ENCODE measurements at regions not wholly inside any gene's neighbourhood (a gene's known extent, or its start where the extent isn't known, plus 50 kb on each side); places are given as distances from the start of the nearest gene placed in this dataset.

DNA sequence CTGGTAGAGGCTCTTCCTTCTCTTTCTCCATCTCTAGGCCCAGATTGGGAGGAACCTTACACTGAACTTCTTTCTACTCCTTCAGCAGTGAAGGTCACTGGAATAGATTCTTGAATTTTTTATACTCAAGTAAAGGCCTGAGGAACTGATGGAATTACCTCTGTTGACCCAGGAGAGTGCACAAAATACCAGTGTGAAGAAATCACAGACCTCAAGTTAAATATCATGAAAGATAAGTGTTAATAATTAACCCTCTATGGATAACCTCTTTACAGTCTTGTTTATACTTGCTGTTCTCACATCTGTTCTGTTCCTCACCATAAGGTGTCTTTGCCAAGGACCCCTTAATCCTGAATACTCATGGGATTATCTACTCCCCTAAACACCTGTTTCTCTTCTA is 244.4 kb upstream of the STAC start:
- ChIA-PET CTCF (no interaction called here), POLR2A (no interaction called here)
- Histone ChIP-seq H3K4me1 (ENCODE audit: control insufficient read depth in 1 of 2, extremely low read depth in 1 of 2, insufficient read depth in 2 of 2, low read length in 2 of 2) (no peaks in the 10 kb centered on the region), H3K27ac (ENCODE audit: low read length) (no peak overlapping the region), H3K27me3 (replicated peaks in 1 of 2; ENCODE audit: control insufficient read depth in 2 of 2, extremely low read depth in 1 of 2, insufficient read depth in 2 of 2, low read length in 1 of 2) (no peaks in the 10 kb centered on the region), H3K4me3 (ENCODE audit: control insufficient read depth in 1 of 2, extremely low read depth in 1 of 2, low read length in 1 of 2) (no peak overlapping the region), H3K9me3 (no peaks in the 10 kb centered on the region), H3K36me3 (ENCODE audit: control insufficient read depth in 2 of 2, extremely low read depth in 1 of 2, insufficient read depth in 1 of 2, low read length in 1 of 2) (no peaks in the 10 kb centered on the region)
- DNase-seq = no peak
- Mint-ChIP-seq H3K4me3 (no peak overlapping the region), H3K27ac (no peak overlapping the region), H3K4me1 (no peaks in the 10 kb centered on the region), H3K27me3 (no peaks in the 10 kb centered on the region), H3K36me3 (no peaks in the 10 kb centered on the region), H3K9me3 (peaks cover 0 to 9% (median 4%) of the 10 kb centered on the region in 3 donors)
- no peak for ATAC-seq (replicated peaks in 1 of 4)

DNA sequence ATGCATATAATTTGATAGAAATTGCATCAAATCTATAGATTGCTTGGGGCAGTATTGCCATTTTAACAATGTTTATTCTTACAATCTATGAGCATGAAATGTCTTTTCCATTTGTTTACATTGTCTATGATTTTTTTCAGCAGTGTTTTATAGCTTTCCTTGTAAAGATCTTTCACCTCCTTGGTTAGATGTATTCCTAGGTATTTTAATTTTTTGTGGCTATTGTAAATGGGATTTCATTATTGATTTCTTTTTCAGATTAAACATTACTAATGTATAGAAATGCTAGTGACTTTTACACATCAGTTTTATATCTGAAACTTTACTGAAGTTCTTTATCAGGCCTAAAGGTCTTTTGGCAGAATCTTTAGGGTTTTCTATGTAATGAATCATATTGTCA is 237.6 kb upstream of the STAC start:
- no peaks in the 10 kb centered on the region for H3K36me3 ChIP-seq (ENCODE audit: control insufficient read depth in 2 of 2, extremely low read depth in 1 of 2, insufficient read depth in 1 of 2, low read length in 1 of 2)
- no peaks in the 10 kb centered on the region for H3K36me3 Mint-ChIP-seq
- H3K4me1 Mint-ChIP-seq = no peaks in the 10 kb centered on the region
- H3K9me3 Mint-ChIP-seq = peaks cover 0 to 4% (median 0%) of the 10 kb centered on the region in 3 donors
- H3K27ac Mint-ChIP-seq = no peak overlapping the region
- H3K9me3 ChIP-seq = no peaks in the 10 kb centered on the region
- H3K4me3 Mint-ChIP-seq = no peak overlapping the region
- CTCF ChIA-PET = no interaction called here
- no peaks in the 10 kb centered on the region for H3K4me1 ChIP-seq (ENCODE audit: control insufficient read depth in 1 of 2, extremely low read depth in 1 of 2, insufficient read depth in 2 of 2, low read length in 2 of 2)
- POLR2A ChIA-PET = no interaction called here
- no peak overlapping the region for H3K27ac ChIP-seq (ENCODE audit: low read length)
- no peaks in the 10 kb centered on the region for H3K27me3 Mint-ChIP-seq
- no peaks in the 10 kb centered on the region for H3K27me3 ChIP-seq (replicated peaks in 1 of 2; ENCODE audit: control insufficient read depth in 2 of 2, extremely low read depth in 1 of 2, insufficient read depth in 2 of 2, low read length in 1 of 2)
- H3K4me3 ChIP-seq (ENCODE audit: control insufficient read depth in 1 of 2, extremely low read depth in 1 of 2, low read length in 1 of 2) = no peak overlapping the region
- DNase-seq (no peak), ATAC-seq (replicated peaks in 1 of 4) (no peak)

DNA sequence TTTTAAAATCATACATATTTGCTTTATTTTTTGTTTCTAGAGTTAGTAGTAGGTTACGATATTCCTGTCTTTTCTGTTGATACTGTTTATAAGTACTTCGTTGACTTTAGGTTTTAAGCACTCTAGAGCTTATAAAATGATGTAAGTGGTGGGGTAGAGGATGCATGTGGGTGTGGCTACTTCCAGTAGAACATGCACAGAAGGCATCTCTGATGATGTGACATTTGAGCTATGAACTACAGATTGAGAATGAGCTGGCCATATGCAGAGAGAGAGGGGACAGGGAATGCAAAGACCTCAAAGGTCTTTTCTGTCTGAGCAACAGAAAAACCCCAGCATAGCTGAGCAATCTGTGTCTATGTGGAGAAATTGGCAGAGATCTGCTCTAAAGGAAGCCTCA is 233.9 kb upstream of the STAC start:
- H3K27ac ChIP-seq (ENCODE audit: low read length) = no peak overlapping the region
- H3K4me3 ChIP-seq (ENCODE audit: control insufficient read depth in 1 of 2, extremely low read depth in 1 of 2, low read length in 1 of 2) = no peak overlapping the region
- Mint-ChIP-seq H3K27me3 (no peaks in the 10 kb centered on the region), H3K27ac (no peak overlapping the region), H3K4me1 (no peaks in the 10 kb centered on the region), H3K4me3 (no peak overlapping the region), H3K36me3 (no peaks in the 10 kb centered on the region), H3K9me3 (peaks cover 0 to 4% (median 0%) of the 10 kb centered on the region in 3 donors)
- 43% methylated on average over 1 of the region's 2 CpGs for WGBS (ENCODE audit: insufficient coverage)
- no peaks in the 10 kb centered on the region for H3K27me3 ChIP-seq (replicated peaks in 1 of 2; ENCODE audit: control insufficient read depth in 2 of 2, extremely low read depth in 1 of 2, insufficient read depth in 2 of 2, low read length in 1 of 2)
- CTCF ChIA-PET = no interaction called here
- no peaks in the 10 kb centered on the region for H3K4me1 ChIP-seq (ENCODE audit: control insufficient read depth in 1 of 2, extremely low read depth in 1 of 2, insufficient read depth in 2 of 2, low read length in 2 of 2)
- POLR2A ChIA-PET = no interaction called here
- H3K36me3 ChIP-seq (ENCODE audit: control insufficient read depth in 2 of 2, extremely low read depth in 1 of 2, insufficient read depth in 1 of 2, low read length in 1 of 2) = no peaks in the 10 kb centered on the region
- ATAC-seq (replicated peaks in 1 of 4) (no peak), DNase-seq (no peak)
- no peaks in the 10 kb centered on the region for H3K9me3 ChIP-seq

DNA sequence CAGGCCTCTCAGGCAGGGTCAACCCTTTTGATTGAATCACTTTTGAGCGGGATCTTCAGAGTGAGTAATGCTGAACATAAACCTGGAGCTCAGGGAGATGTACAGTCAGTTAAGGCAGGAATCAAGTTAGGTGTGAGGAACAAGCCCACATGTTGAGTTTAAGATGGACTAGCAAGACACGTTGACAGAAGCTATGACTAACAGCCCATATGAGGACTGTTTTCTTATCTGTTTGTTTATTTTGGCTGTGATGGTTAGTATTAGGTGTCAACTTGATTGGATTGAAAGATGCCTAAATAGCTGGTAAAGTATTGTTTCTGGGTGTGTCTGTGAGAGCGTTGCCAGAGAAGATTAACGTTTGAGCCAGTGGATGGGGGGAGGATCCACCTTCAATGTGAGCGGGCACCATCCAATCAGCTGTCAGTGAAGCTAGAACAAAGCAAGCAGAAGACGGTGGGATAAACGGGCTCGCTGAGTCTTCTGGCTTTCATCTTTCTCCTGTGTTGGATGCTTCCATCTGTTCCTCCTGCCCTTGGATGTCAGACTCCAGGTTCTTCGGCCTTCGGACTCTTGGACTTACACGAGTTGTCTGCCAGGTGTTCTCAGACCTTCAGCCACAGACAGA is 232.3 kb upstream of the STAC start:
- no peak for DNase-seq
- no peak overlapping the region for H3K4me3 Mint-ChIP-seq
- H3K27ac Mint-ChIP-seq = no peak overlapping the region
- POLR2A ChIA-PET = no interaction called here
- 90% methylated on average over 9 of the region's 11 CpGs for WGBS (ENCODE audit: insufficient coverage)
- Histone ChIP-seq H3K27me3 (replicated peaks in 1 of 2; ENCODE audit: control insufficient read depth in 2 of 2, extremely low read depth in 1 of 2, insufficient read depth in 2 of 2, low read length in 1 of 2) (no peaks in the 10 kb centered on the region), H3K4me1 (ENCODE audit: control insufficient read depth in 1 of 2, extremely low read depth in 1 of 2, insufficient read depth in 2 of 2, low read length in 2 of 2) (no peaks in the 10 kb centered on the region), H3K9me3 (no peaks in the 10 kb centered on the region), H3K4me3 (ENCODE audit: control insufficient read depth in 1 of 2, extremely low read depth in 1 of 2, low read length in 1 of 2) (no peak overlapping the region), H3K27ac (ENCODE audit: low read length) (no peak overlapping the region), H3K36me3 (ENCODE audit: control insufficient read depth in 2 of 2, extremely low read depth in 1 of 2, insufficient read depth in 1 of 2, low read length in 1 of 2) (no peaks in the 10 kb centered on the region)
- H3K9me3 Mint-ChIP-seq = peaks cover 0 to 4% (median 0%) of the 10 kb centered on the region in 3 donors
- CTCF ChIA-PET = no interaction called here
- H3K4me1 Mint-ChIP-seq = no peaks in the 10 kb centered on the region
- no peaks in the 10 kb centered on the region for H3K36me3 Mint-ChIP-seq
- no peak for ATAC-seq (replicated peaks in 1 of 4)
- H3K27me3 Mint-ChIP-seq = no peaks in the 10 kb centered on the region

DNA sequence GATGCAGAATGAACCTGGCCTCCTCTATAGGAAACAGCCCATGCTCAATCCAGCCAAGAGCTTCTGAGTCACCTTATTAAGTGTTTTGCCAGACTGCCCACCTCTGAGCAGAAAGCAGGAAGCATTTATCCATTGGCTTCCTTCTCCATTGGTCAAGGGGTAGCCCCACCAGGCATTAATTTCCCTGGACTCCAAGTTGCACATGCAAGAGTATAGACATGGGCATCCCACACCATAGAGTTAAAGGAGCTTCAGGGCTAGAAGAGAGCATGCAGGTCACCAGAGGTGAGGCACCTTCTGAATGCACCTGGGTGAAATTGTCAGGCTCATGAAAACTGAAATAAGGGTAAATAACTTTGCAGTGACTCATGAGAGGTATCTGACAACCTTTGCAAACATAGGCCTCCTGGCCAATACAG is 230.8 kb upstream of the STAC start:
- H3K9me3 ChIP-seq = no peaks in the 10 kb centered on the region
- H3K27me3 Mint-ChIP-seq = no peaks in the 10 kb centered on the region
- H3K9me3 Mint-ChIP-seq = peaks cover 0 to 4% (median 0%) of the 10 kb centered on the region in 3 donors
- no peak overlapping the region for H3K27ac ChIP-seq (ENCODE audit: low read length)
- H3K27me3 ChIP-seq (replicated peaks in 1 of 2; ENCODE audit: control insufficient read depth in 2 of 2, extremely low read depth in 1 of 2, insufficient read depth in 2 of 2, low read length in 1 of 2) = no peaks in the 10 kb centered on the region
- no peak overlapping the region for H3K4me3 Mint-ChIP-seq
- no peak overlapping the region for H3K4me3 ChIP-seq (ENCODE audit: control insufficient read depth in 1 of 2, extremely low read depth in 1 of 2, low read length in 1 of 2)
- no peaks in the 10 kb centered on the region for H3K36me3 Mint-ChIP-seq
- H3K4me1 ChIP-seq (ENCODE audit: control insufficient read depth in 1 of 2, extremely low read depth in 1 of 2, insufficient read depth in 2 of 2, low read length in 2 of 2) = no peaks in the 10 kb centered on the region
- ATAC-seq (replicated peaks in 1 of 4) = no peak
- CTCF ChIA-PET = no interaction called here
- no peak for DNase-seq
- no peak overlapping the region for H3K27ac Mint-ChIP-seq
- H3K4me1 Mint-ChIP-seq = no peaks in the 10 kb centered on the region
- H3K36me3 ChIP-seq (ENCODE audit: control insufficient read depth in 2 of 2, extremely low read depth in 1 of 2, insufficient read depth in 1 of 2, low read length in 1 of 2) = no peaks in the 10 kb centered on the region
- POLR2A ChIA-PET = no interaction called here

DNA sequence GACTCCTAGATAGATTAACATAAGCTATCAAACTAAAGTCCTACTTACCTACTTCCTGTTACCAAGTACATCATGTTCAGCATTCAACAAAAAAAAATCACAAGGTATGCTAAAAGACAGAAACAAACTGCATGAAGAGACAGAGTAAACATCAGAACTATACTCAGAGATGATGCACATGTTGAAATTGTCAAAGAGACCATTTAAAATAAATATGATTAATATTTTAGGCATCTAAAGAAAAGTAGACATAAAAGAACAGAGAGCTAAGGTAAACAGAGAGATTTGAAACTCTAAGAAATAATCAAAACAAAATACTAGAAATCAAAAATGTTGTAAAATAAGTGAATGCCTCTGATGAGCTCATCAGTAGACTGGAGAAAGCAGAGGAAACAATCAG is 224.8 kb upstream of the STAC start:
- Histone ChIP-seq H3K36me3 (ENCODE audit: control insufficient read depth in 2 of 2, extremely low read depth in 1 of 2, insufficient read depth in 1 of 2, low read length in 1 of 2) (no peaks in the 10 kb centered on the region), H3K9me3 (no peaks in the 10 kb centered on the region), H3K27me3 (replicated peaks in 1 of 2; ENCODE audit: control insufficient read depth in 2 of 2, extremely low read depth in 1 of 2, insufficient read depth in 2 of 2, low read length in 1 of 2) (no peaks in the 10 kb centered on the region), H3K4me1 (ENCODE audit: control insufficient read depth in 1 of 2, extremely low read depth in 1 of 2, insufficient read depth in 2 of 2, low read length in 2 of 2) (no peaks in the 10 kb centered on the region), H3K27ac (ENCODE audit: low read length) (no peak overlapping the region), H3K4me3 (ENCODE audit: control insufficient read depth in 1 of 2, extremely low read depth in 1 of 2, low read length in 1 of 2) (no peak overlapping the region)
- Mint-ChIP-seq H3K36me3 (no peaks in the 10 kb centered on the region), H3K9me3 (peaks cover 0 to 4% (median 0%) of the 10 kb centered on the region in 3 donors), H3K4me3 (no peak overlapping the region), H3K4me1 (no peaks in the 10 kb centered on the region), H3K27me3 (peaks cover 0 to 3% of the 10 kb centered on the region in 2 donors), H3K27ac (no peak overlapping the region)
- DNase-seq (no peak), ATAC-seq (replicated peaks in 1 of 4) (no peak)
- POLR2A ChIA-PET = no interaction called here
- CTCF ChIA-PET = no interaction called here

DNA sequence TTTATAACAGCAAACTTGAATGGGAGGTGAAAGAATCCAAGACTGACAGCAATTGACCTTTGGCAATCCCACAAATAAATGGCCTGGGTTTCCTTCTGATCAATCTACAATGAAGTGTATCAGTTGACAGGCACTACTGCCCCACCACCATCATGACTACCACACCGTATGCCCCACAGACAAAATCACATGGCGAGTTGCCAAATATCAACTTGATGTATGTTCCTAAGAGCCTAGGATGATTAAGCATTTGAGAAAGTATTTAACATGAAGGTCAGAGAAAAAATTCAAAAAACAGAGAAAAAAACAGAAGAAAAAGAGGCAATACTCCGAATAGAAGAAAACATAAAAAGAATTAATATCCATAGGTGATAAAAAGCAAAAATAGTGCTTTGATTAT is 215.9 kb upstream of the STAC start:
- Mint-ChIP-seq H3K4me1 (no peaks in the 10 kb centered on the region), H3K9me3 (peaks cover 0 to 5% (median 0%) of the 10 kb centered on the region in 3 donors), H3K4me3 (no peak overlapping the region), H3K27me3 (peaks cover 0 to 3% of the 10 kb centered on the region in 2 donors), H3K36me3 (no peaks in the 10 kb centered on the region), H3K27ac (no peak overlapping the region)
- WGBS (ENCODE audit: insufficient coverage) = no CpG with 5 or more reads among the region's 3 CpGs
- H3K27me3 ChIP-seq (replicated peaks in 1 of 2; ENCODE audit: control insufficient read depth in 2 of 2, extremely low read depth in 1 of 2, insufficient read depth in 2 of 2, low read length in 1 of 2) = no peaks in the 10 kb centered on the region
- no peak overlapping the region for H3K4me3 ChIP-seq (ENCODE audit: control insufficient read depth in 1 of 2, extremely low read depth in 1 of 2, low read length in 1 of 2)
- POLR2A ChIA-PET = no interaction called here
- no peaks in the 10 kb centered on the region for H3K9me3 ChIP-seq
- DNase-seq = no peak
- no peaks in the 10 kb centered on the region for H3K36me3 ChIP-seq (ENCODE audit: control insufficient read depth in 2 of 2, extremely low read depth in 1 of 2, insufficient read depth in 1 of 2, low read length in 1 of 2)
- ATAC-seq (replicated peaks in 1 of 4) = no peak
- CTCF ChIA-PET = no interaction called here
- H3K27ac ChIP-seq (ENCODE audit: low read length) = no peak overlapping the region
- H3K4me1 ChIP-seq (ENCODE audit: control insufficient read depth in 1 of 2, extremely low read depth in 1 of 2, insufficient read depth in 2 of 2, low read length in 2 of 2) = no peaks in the 10 kb centered on the region
